GM18907 (cell line): ENCODE measurements at regions not wholly inside any gene's neighbourhood (a gene's known extent, or its start where the extent isn't known, plus 50 kb on each side); places are given as distances from the start of the nearest gene placed in this dataset.

Experiments
- ATAC-seq: cut with Tn5 transposase; IDR thresholded peaks from one replicate; pipeline ENCODE4 v1.9.1; 2021; ENCODE audit warnings: mild to moderate bottlenecking, moderate library complexity; ENCODE audit not compliant: unreplicated experiment

DNA sequence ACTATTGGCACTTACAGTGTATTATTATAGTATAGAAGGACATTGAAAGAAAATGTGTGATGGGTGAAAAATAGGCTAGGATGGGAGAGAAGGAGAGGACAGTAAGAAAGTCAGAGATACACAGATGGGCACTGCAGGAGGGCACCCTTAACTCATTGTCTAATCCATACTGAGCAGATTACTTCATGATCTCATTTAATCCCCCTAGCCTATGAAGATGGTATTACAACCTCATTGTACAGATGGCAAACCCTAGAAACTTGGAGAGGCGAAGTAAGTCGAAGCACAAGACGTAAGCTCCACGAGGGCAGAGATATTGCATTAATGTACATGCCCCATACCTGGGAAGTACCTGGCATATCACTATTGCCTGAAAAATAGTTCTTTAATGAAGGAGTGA, 346.9 kb upstream of the DAB1 start:
- ATAC-seq, result no peak

DNA sequence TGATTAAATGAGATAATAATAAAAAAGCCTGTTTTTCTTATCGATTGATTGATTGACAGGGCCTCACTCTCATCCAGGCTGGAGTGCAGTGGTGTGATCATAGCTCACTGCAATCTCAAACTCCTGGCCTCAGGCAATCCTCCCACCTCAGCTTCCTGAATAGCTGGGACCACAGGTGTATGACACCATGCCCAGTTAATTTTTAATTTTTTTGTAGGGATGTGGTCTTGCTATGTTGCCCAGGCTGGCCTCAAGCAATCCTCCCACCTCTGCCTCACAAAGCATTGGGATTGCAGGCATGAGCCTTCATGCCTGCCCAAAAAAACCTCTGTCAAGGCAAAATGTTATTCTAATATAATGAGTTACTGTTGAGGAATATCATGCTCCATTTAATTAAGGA, 346.4 kb upstream of the DAB1 start:
- no peak for ATAC-seq

DNA sequence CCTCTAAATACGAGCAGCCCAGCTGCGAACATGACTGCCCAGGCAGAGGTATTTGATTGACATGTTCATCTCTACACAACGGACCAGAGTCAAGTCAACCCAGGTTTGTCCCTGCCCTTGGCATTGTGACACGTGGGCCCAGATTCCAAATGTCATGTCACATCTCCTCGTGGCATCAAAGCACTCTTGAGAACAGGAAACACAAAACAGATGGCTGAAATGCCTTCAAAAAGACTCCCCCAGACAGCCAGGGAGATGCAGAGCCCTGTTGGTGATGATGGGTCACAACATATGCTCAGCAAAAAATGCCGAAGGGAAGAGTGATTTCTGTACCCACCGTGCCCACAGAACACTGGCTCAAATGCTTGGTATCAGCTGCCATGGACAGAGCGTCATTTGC, 337.8 kb upstream of the DAB1 start:
- no peak for ATAC-seq

DNA sequence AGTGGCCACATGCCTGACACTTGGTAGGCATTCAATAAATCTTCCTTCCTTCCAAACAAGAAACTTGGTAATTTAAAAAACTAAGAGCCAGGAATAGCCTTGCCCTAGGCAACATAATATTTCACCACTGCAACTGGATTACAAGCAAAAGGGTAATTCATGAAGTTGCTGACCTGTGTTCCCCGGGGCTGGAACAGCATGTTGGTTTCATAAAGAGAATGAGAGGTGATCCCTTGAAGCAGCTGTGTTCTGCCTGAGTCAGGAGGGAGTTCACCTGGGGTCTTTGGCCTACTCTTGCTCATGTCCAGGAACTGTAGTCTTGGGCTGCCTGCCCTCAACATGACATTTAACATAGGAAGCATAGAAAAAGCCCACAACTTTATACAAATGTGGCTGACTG, 329.0 kb upstream of the DAB1 start:
- no peak for ATAC-seq

DNA sequence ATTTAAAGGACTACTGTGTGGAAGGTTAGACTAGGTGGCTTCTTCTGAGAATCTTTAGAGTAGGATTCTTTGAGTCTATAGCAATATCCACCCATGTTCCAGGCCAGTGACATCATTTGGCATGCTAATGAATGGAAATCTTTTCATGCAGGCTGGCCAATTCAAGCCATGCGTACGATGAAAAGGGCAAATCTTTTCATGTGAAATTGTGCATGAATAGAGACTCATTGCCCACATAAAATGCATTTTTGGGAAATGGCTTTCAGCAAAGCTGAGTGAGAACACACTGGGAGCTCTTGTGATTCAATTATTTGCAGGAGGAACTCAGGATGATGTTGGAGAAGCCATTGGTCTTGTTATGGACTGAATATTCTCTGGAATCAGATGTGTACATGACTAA, 324.9 kb upstream of the DAB1 start:
- ATAC-seq, result no peak

- no peak for ATAC-seq
Observed at GRCh38 chr1:57747818-57748217, 324.0 kb upstream of the DAB1 start.

DNA sequence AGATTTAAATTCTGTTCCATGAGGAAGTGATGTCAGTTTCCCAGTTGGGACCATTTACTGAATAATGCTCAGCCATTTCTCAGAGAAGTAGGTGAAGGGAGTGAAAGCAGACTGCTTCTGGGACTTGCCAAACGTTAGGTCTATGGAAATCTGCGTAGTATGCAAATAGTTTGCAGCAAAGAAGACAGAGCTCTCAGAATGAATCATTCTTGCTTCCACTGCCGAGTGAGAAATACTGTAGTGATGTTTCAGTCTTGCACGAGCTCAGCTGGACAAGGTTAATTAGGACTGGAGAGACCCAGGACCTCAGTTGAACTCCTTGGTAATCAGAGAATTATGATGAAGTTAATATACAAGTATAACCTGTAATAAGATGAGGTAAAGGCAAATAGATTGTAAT, 317.7 kb upstream of the DAB1 start:
- peak; percentile 67 for ATAC-seq

- no peak for ATAC-seq
Observed at GRCh38 chr1:57736940-57737339, 313.1 kb upstream of the DAB1 start.

GRCh38 chr1:57729181-57729580, 305.3 kb upstream of the DAB1 start:
- no peak for ATAC-seq

DNA sequence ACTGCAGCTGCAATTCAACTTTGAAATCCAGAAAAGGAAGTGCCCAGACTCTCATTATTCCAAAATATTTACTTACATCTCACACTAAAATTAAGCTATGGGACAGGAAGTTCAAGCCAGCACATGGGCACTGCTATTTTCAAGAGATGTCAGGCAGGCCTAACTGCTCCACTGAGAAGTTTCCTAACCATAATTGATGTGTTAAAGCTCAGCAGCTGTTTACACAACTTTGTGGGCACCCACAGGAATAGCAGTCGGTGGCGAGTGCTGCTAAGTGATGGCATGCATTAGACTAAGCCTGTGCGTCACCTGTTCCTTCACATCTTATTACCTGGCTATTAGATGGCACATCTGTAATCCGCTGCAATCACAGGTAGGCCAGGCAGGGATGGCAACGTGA, 303.3 kb upstream of the DAB1 start:
- ATAC-seq, result no peak

GRCh38 chr1:57725318-57725717, 301.5 kb upstream of the DAB1 start:
- ATAC-seq, result no peak

DNA sequence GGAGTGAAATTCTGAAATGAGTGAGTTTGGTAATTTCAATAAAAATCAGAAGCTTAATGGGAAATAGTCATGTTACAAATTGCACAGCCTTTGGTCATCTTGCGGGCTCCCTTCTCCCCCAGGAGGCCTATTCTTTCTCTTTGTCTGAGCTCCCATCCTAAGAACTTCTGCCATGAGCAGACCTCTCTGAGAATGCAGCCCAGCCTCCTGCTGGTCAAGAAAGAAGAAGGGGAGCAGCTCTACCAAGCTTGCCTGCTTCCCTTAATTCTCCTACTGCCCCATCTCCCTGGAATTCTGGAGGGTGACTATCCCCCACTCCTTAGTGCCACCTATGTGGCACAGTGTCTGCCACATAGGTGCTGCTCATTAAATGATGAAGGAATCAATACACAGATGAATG, 300.7 kb upstream of the DAB1 start:
- ATAC-seq, result no peak

DNA sequence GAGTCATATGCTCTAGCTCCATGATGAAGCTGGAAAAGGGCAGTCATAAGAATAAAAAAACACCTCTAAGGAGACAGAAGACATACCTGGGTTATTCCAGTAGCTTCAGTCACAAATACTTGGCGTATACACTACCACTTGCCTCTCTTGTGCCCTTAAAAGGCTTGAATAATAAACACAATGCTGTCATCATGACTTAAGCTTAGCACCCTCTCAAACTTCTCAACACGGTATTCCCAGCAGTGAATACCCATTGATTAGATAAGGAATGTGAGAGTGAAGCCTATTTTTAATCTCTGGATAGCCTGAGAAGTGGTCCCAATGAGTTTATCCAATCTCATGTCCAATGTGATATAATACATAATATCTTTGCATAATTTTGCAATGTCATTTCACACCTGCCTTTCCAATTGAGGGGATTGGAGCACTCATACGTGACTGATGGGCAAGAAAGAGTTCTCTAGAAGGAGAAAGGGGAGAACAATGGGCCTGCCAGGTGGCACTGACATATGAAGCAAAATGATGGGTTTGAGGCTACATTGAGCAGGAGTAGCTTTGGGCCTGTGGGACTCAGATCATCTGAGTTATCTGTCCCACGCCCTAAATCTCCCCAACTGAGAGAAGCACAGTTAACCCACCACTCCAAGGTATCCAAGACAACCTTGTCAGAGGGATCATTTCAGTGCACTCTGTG, 298.6 kb upstream of the DAB1 start:
- no peak for ATAC-seq

DNA sequence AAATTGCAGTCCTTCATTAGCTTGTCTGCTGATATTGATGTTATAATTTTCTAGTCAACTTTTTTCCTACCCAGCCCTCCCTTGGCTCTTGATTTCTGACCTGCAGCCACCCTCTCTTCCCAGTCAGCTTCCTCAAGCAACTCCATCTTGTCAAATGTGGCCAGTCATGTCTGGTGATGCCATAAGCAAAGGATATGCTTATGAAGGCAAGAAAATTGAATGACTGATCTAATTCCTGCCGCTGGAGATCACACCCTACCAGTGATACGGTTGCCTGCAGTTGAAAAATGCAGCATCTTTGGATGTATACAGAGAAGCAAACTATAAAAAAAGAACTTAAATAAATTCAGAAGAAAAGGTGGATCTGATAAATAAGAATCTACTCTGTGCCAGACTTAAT, 297.1 kb upstream of the DAB1 start:
- no peak for ATAC-seq

GRCh38 chr1:57719274-57719673, 295.4 kb upstream of the DAB1 start:
- ATAC-seq, result no peak

- ATAC-seq, result no peak
Observed at GRCh38 chr1:57713501-57713900, 289.6 kb upstream of the DAB1 start.

- no peak for ATAC-seq
Observed at GRCh38 chr1:57712846-57713245, 289.0 kb upstream of the DAB1 start.

GRCh38 chr1:57711326-57711725, 287.5 kb upstream of the DAB1 start:
- no peak for ATAC-seq

- no peak for ATAC-seq
Observed at GRCh38 chr1:57707631-57708030, 283.8 kb upstream of the DAB1 start.

DNA sequence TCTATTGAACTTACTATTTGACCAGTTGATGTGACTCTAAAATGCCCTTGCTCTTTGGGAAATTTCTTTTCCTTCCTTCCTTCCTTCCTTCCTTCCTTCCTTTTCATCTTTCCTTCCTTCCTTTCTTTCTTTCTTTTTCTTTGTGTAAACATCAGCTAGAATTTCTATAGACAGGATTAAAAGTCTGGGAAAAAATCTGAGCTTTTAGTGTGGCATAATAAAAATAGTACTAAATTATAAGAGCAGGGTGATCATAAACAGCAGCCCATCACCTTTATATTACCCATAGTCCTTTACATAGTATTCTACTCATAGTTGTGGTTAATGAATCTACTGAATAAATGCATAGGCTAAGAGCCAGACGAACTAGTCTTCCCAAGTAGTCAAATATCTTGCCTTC, 281.0 kb upstream of the DAB1 start:
- no peak for ATAC-seq

- ATAC-seq, result no peak
Observed at GRCh38 chr1:57704231-57704630, 280.4 kb upstream of the DAB1 start.

DNA sequence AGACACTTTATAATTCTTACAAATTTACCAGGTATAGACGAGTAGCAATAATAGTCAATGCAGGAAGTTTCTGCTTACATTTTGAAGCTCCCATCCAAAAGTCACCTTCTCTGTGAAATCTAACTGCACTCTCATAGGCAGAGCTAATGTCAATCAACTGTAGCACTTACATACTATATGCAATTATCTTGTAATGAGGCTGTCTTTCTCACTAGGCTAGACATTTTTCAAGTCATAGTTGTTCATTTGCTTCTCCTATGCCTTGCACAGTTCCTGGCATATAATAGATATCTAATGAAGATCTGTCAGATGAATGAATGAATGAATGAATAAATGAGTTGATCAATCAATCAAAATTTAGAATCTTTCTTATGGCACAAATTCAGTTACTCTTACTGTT, 273.0 kb upstream of the DAB1 start:
- no peak for ATAC-seq

- no peak for ATAC-seq
Observed at GRCh38 chr1:57696043-57696442, 272.2 kb upstream of the DAB1 start.
